SJCRH30 (cell line): ENCODE measurements at regions not wholly inside any gene's neighbourhood (a gene's known extent, or its start where the extent isn't known, plus 50 kb on each side); places are given as distances from the start of the nearest gene placed in this dataset.
A peak's percentile ranks its signal among the peaks of the same experiment; 100 is the strongest.
"Not testable (repeated sequence)": the region's sequence is repeated elsewhere in the genome, so short reads cannot be mapped to it uniquely, and the experiment has no call there.

Experiments
- DNase-seq, 2 experiments: peaks; one replicate each; pipeline ENCODE4 v3.0.0-alpha.2; 2015 to 2020
- H3K27ac ChIP-seq: fragments of 250-450 bp; sonication (Bioruptor Pico); 2 replicates; pipeline ENCODE4 v1.5.1; 2020; ENCODE audit warnings: mild to moderate bottlenecking, moderate library complexity
- H3K27me3 ChIP-seq: fragments of 250-450 bp; sonication (Bioruptor Pico); 2 replicates; pipeline ENCODE4 v1.5.1; 2020; ENCODE audit warnings: mild to moderate bottlenecking, moderate library complexity
- H3K36me3 ChIP-seq: fragments of 250-450 bp; sonication (Bioruptor Pico); 2 replicates; pipeline ENCODE4 v1.5.1; 2020; ENCODE audit warnings: mild to moderate bottlenecking, moderate library complexity
- H3K4me1 ChIP-seq: fragments of 250-450 bp; sonication (Bioruptor Pico); 2 replicates; pipeline ENCODE4 v1.5.1; 2020; ENCODE audit warnings: mild to moderate bottlenecking, moderate library complexity
- H3K4me3 ChIP-seq: fragments of 250-450 bp; sonication (Bioruptor Pico); 2 replicates; pipeline ENCODE4 v1.5.1; 2020; ENCODE audit warnings: mild to moderate bottlenecking, moderate library complexity
- H3K9me3 ChIP-seq: fragments of 250-450 bp; sonication (Bioruptor Pico); replicated peaks from 2 replicates; pipeline ENCODE4 v1.5.1; 2020; ENCODE audit warnings: mild to moderate bottlenecking, moderate library complexity

DNA sequence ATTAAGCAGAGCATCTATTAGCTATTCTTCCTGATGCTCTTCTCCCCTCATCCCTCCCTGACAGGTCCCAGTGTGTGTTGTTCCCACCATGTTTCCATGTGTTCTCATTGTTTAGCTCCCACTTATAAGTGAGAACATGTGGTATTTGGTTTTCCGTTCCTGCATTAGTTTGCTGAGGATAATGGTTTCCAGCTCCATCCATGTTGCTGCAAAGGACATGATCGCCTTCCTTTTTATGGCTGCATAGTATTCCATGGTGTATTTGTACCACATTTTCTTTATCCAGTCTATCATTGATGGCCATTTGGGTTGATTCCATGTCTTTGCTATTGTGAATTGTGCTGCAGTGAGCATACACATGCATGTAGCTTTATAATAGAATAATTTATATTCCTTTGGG lies 287.9 kb upstream of the FZD8 start:
- not testable (repeated sequence) for H3K36me3 ChIP-seq, DNase-seq

DNA sequence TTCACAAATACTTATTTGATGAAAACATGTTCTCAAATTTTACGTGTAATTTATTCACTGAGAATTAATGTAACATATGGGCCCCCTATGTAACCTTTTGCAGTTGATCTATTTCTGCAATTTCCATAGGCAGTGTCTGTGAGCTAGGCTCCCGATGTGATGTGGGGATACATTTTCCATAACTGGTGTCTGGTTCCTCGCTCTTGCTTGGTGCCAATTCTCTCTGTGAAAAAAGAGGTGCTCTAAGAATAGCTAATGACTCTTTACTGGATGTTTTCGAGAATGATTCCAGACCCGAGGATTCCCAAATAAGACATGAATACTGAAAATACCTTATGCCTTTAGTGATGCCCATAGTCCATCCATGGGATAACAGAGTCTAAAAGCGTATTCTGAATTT lies 286.7 kb upstream of the FZD8 start:
- Histone ChIP-seq H3K9me3 (no peaks in the 10 kb centered on the region), H3K4me1 (peaks cover 24% of the 10 kb centered on the region)

More for the DNA sequence above, 287.9 kb upstream of the FZD8 start:
- not testable (repeated sequence) for H3K27me3 ChIP-seq, H3K27ac ChIP-seq, H3K4me3 ChIP-seq, H3K9me3 ChIP-seq
- peaks cover 27% of the 10 kb centered on the region for H3K4me1 ChIP-seq

DNA sequence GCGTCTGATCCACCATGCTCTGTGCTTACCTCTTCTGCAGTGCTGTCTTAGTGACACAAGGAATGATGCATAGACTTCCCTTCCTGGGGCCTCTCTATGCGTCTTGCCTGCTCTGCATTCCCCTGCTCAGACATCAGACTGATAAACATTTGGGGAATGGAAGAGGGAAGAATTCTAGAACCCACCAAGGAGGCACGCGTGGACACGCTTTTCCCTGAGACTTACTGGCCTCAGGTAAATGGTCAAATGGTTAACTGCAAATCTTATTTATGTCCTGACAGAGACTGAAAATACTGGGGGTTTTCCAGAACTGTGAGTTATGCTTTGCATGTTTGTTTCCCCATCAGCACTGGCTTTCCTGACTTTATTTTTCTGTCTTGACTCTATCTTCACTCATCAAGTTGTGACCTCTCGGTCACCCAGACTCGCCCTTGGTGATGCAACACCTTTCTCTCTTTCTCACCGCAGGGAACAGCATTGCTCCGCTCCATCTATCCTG lies 285.9 kb upstream of the FZD8 start:
- H3K9me3 ChIP-seq = no peaks in the 10 kb centered on the region
- H3K27me3 ChIP-seq = no peaks in the 10 kb centered on the region
- no peak overlapping the region for H3K27ac ChIP-seq
- H3K4me3 ChIP-seq = no peak overlapping the region
- H3K4me1 ChIP-seq = peaks cover 22% of the 10 kb centered on the region
- DNase-seq = no peak
- no peaks in the 10 kb centered on the region for H3K36me3 ChIP-seq

More for the DNA sequence above, 286.7 kb upstream of the FZD8 start:
- Histone ChIP-seq H3K4me3 (no peak overlapping the region), H3K36me3 (no peaks in the 10 kb centered on the region), H3K27ac (no peak overlapping the region), H3K27me3 (no peaks in the 10 kb centered on the region)
- no peak for DNase-seq

DNA sequence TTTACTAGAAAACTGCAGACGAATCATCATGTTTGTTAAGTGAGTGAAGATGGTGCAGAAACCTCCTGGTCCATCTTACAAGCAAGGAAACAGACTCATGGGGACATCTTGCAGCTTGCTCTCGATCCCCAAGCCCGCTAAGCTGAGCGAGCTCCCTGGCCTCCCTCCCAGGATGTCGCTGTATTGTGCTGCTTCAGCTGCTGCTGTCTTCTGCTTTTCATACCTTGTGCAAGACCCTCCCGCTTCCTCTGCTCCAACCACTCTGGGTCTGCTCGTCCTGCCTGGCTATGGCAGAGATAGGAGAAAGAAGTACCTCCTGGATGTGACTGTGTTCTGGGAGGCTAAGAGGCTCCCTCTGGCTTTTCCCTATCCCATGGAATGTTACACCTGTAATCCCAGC lies 285.2 kb upstream of the FZD8 start:
- DNase-seq = no peak
- Histone ChIP-seq H3K4me1 (peaks cover 27% of the 10 kb centered on the region), H3K27ac (no peak overlapping the region), H3K4me3 (no peak overlapping the region), H3K36me3 (no peaks in the 10 kb centered on the region), H3K9me3 (no peaks in the 10 kb centered on the region), H3K27me3 (no peaks in the 10 kb centered on the region)

DNA sequence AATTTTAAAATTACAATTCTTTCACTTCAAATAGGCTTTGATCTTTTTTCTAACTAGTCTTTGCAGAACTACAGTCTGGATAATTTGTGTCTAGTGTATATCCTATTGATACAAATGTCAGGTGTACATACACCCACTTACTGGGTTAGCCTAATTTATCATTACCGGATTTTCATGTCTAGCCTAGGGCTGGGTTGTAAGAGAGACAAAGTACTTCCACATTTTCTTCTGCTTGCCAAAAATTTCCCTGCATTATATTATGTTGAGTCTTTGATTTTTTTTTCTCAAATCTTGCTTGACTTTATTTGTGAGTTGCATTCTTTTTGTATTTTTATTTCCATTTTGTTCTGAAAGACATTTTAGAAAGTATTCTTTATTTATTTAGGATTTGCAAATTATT lies 284.8 kb upstream of the FZD8 start:
- H3K27me3 ChIP-seq = no peaks in the 10 kb centered on the region
- no peak for DNase-seq
- no peaks in the 10 kb centered on the region for H3K36me3 ChIP-seq
- H3K9me3 ChIP-seq = no peaks in the 10 kb centered on the region
- H3K4me1 ChIP-seq = peaks cover 29% of the 10 kb centered on the region
- no peak overlapping the region for H3K4me3 ChIP-seq
- no peak overlapping the region for H3K27ac ChIP-seq

DNA sequence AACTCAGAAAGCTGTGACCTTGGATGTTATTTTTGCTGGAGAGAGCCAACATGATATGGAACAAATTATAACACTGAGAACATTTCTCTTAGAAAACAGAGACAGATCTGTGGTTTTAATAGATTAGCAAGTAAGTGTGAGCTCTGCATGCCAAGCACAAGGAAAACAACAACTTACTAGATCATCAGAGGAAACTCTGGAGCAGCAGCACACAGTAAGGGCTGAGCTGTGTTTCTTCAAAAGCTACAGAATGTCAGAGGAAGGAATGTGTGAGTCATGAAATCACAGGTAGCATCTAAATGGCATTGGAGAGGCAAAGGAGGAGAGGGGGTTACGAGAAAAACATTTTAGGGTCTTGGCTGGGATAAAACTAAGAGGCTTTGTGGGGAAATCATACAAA lies 283.4 kb upstream of the FZD8 start:
- H3K4me1 ChIP-seq = peaks cover 29% of the 10 kb centered on the region
- H3K4me3 ChIP-seq = no peak overlapping the region
- no peaks in the 10 kb centered on the region for H3K36me3 ChIP-seq
- no peak for DNase-seq
- H3K9me3 ChIP-seq = no peaks in the 10 kb centered on the region
- H3K27ac ChIP-seq = no peak overlapping the region
- no peaks in the 10 kb centered on the region for H3K27me3 ChIP-seq

DNA sequence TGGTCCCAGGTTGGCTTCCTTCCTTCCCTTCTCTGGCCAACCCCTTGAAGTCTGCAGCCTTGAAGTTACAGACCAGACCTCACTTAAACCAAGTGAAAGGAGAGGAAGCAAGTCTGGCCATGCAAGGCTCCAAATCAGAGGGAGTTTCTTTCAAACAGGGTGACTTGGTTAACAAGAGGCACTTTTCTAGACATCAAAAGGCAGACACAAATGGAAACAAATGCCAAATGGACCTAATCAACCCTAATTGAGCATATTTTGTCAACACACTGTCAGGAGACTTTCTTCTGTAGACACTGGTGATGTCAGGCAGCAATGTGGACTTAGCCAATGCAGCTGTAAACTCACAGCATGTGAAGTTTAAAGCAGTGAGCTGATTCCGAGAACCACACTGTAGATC lies 282.7 kb upstream of the FZD8 start:
- Histone ChIP-seq H3K27me3 (no peaks in the 10 kb centered on the region), H3K4me3 (no peak overlapping the region), H3K36me3 (no peaks in the 10 kb centered on the region), H3K4me1 (peaks cover 29% of the 10 kb centered on the region), H3K9me3 (no peaks in the 10 kb centered on the region), H3K27ac (no peak overlapping the region)
- DNase-seq = no peak

DNA sequence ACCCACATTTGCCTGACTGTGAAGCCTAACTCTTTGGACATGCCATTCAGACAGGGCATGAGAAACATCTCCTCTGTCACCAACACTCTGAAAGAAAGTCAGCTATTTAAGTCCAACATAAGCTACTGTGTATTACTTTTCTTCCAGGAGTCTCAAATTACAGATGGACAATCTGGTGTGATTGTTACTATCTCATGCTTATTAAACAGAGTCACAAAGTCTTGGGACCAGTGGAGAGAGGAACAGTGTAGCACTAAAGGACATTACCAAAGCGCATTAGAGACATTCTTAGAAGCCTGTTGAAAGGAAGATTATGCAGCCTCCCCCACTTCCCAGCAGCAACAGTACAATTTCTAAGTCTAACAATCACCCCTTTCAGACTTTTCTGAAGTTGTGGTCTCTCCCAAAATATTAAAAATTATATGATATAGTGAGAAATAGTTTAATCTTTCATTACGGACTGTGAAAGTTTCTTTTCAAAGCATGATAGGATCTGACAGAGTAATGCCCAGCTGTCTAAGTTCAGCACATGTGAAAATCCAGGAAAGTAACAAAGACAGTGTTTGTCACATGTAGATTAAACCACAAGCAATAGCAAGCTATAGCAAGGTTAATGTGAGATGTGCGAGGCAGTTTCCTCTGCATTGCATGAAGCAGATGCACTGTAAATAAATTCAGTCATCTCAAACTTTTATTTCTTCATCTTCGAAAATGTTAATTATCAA lies 280.9 kb upstream of the FZD8 start:
- no peaks in the 10 kb centered on the region for H3K9me3 ChIP-seq
- DNase-seq = peak in 1 of 2 experiments; percentile 55

DNA sequence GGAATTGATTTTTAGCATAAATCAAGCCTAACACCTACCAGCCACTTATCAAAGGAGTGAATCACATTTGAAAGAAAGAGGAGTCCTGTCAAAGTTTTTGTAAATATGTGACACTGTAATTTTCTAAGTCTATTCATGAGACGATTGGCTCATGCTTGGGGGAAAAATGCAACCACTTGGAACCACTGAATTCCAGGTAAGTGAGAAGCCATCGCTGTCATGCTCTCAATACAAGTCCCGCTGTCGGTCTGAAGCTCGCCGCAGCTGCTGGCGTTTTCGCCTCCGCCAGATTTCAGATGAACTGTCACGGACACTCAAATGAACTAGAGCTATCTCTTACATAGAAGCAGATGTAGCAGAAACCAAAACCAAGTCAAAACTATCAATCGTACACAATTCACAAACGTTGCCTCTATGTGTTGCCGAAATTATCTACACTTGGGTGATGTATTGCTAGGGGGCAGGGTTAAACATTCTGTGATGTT lies 279.8 kb upstream of the FZD8 start:
- Histone ChIP-seq H3K27me3 (no peaks in the 10 kb centered on the region), H3K4me3 (peak overlapping the region; percentile 25; the same call in 1 of the 2 replicates), H3K4me1 (peaks cover 29% of the 10 kb centered on the region), H3K9me3 (no peaks in the 10 kb centered on the region), H3K36me3 (no peaks in the 10 kb centered on the region), H3K27ac (peak overlapping the region; percentile 48)
- peak in 1 of 2 experiments; percentile 34 for DNase-seq

More for the DNA sequence above, 280.9 kb upstream of the FZD8 start:
- Histone ChIP-seq H3K27me3 (no peaks in the 10 kb centered on the region), H3K4me3 (no peak overlapping the region), H3K4me1 (peaks cover 29% of the 10 kb centered on the region), H3K27ac (peak overlapping the region; percentile 48), H3K36me3 (no peaks in the 10 kb centered on the region)

DNA sequence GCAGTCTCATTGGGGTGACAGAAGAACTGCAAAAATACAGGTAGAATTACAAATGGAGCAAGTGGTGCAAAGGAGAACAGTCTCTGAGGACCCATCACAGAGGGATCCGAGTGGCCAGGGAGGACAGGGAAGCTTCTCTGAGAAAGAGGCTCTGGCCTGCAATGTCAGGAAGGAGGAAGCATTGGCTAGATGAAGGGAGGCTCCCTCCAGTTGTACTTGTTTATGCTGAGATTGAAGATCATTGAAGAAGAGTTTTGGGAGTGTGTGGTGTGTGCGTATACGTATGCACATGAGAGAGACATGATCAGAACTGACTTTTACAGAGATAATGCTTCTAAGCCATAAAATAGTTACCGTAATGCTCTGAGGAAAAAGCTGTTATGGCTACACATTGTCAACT lies 274.7 kb upstream of the FZD8 start:
- DNase-seq = no peak
- H3K27me3 ChIP-seq = no peaks in the 10 kb centered on the region
- no peaks in the 10 kb centered on the region for H3K36me3 ChIP-seq
- no peaks in the 10 kb centered on the region for H3K9me3 ChIP-seq
- H3K4me1 ChIP-seq = no peaks in the 10 kb centered on the region; the same call in 1 of the 2 replicates
- H3K4me3 ChIP-seq = no peak overlapping the region
- no peak overlapping the region for H3K27ac ChIP-seq

DNA sequence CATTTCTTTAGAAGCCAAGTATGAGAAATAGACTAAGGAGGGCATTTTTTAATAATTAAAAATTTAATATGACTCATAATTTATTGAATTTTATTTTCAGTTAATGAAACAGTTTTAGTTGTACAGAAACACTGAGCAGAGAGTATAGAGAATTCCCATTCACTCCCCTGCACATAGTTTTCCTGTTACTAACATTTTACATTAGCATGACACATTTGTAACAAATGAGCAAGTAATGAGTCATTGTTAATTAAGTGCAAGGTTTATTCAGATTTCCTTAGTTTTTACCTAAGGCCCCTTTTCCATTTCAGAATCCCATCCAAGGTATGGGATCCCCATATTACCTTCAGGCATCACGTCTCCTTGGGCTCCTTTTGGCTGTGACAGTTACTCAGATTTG lies 271.5 kb upstream of the FZD8 start:
- no peaks in the 10 kb centered on the region for H3K27me3 ChIP-seq

DNA sequence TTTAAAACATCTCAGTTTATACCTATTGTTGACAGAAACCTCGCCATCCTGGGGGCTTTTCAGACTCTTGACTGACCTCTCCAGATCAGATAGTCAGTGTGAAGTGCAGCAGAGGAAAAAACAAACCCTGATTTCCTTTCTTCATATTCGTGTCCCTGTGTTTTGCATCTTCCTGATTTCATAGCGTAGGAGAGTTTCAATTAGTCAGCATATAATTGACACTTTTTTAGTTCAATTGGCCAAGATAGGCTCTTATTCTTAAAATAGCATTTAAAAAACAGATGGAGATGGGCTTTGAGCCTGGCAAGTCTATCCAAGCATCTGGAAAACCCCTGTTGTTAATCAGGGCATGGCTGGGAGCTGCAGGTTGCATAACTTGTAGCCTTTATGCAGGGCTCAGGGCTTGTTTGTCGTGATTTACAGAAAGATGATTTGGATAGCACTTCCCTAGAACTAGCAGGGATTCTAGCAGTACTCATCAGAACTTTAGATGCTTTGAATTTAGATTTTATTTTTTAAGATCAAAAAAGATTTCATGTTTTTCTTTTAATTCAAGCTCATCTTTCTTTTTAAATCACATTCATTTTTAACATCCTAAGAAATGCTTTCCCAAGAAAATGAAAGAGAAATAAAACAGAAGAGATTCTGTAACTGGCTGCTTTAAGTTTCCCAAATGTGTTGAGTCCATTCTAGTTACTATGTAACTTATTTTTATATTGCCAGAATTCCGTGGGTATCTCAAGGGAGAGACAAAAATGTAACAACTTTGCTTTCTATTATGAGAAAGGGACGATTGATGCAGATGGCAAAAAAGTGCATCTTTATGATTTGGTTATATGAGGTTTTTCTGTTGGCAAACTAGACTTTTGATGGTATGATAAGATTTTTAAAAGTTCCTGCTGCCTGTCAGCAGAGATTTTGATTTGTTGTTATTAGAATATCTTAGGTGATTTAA lies 270.8 kb upstream of the FZD8 start:
- Histone ChIP-seq H3K36me3 (no peaks in the 10 kb centered on the region), H3K4me3 (no peak overlapping the region), H3K27me3 (no peaks in the 10 kb centered on the region), H3K27ac (no peak overlapping the region), H3K4me1 (no peaks in the 10 kb centered on the region; the same call in 1 of the 2 replicates), H3K9me3 (no peaks in the 10 kb centered on the region)
- DNase-seq = no peak

More for the DNA sequence above, 271.5 kb upstream of the FZD8 start:
- H3K27ac ChIP-seq = no peak overlapping the region
- H3K4me3 ChIP-seq = no peak overlapping the region
- H3K9me3 ChIP-seq = no peaks in the 10 kb centered on the region
- no peaks in the 10 kb centered on the region for H3K36me3 ChIP-seq
- H3K4me1 ChIP-seq = no peaks in the 10 kb centered on the region; the same call in 1 of the 2 replicates
- no peak for DNase-seq

DNA sequence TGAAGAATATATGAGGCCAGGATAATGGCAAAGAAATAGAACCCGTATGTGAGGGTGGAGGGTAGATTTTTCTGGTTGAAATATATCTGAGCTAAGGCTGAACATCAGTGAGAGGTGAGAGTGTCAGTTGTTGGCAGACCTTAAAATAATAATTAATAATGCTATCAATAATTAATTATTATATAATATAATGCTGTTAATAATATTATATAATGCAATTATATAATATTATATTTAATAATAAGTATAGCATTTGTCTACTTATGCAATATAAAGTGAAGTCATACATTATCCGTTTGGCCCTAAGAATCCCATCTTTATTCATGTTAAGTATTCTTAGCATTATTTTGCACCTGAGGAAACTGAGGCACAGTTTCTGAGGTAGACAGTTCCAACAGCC lies 269.9 kb upstream of the FZD8 start:
- Histone ChIP-seq H3K4me3 (no peak overlapping the region), H3K9me3 (no peaks in the 10 kb centered on the region), H3K27ac (no peak overlapping the region), H3K27me3 (no peaks in the 10 kb centered on the region), H3K4me1 (no peaks in the 10 kb centered on the region; the same call in 1 of the 2 replicates), H3K36me3 (no peaks in the 10 kb centered on the region)
- no peak for DNase-seq

DNA sequence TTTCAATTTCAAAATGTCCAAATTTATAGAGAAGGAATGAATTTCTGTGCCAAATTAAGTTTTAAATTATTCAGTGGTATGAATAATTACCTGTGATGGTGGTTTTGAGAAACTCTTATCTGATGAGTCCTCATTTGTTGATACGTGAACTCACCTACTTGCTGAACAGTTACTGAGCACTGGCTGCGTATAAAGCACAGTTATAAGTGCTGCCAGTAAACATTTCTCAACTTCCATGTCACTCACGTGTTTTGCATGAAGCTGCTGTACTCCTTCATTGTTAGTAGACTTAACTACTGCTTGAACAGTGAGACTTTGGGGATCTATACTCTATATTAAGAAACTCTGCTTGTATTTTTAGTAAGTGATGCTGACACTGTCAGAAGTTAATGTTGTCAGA lies 269.1 kb upstream of the FZD8 start:
- H3K27me3 ChIP-seq = no peaks in the 10 kb centered on the region
- H3K36me3 ChIP-seq = no peaks in the 10 kb centered on the region
- DNase-seq = no peak
- H3K27ac ChIP-seq = no peak overlapping the region
- H3K4me3 ChIP-seq = no peak overlapping the region
- H3K9me3 ChIP-seq = no peaks in the 10 kb centered on the region
- H3K4me1 ChIP-seq = no peaks in the 10 kb centered on the region; the same call in 1 of the 2 replicates

DNA sequence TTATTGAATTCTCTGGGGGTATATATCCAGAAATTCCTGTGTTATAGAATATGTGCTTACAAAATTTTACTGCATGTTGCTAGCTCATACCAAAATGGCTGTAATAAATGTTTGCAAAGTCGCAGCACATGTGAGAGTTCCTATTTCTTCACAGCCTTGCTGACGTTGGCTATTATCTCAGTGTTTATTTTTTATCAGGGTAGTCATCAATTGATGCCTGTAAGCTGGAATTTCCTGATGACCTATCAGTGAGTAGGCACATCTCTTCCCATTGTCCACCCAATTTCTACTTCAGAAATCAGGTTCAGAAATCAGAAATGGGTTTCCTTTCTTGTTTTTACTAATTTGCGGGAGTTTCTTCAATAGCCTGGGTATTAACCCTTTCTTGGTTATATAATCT lies 268.1 kb upstream of the FZD8 start:
- no peak overlapping the region for H3K4me3 ChIP-seq
- H3K27ac ChIP-seq = no peak overlapping the region
- H3K36me3 ChIP-seq = no peaks in the 10 kb centered on the region
- no peak for DNase-seq
- H3K27me3 ChIP-seq = no peaks in the 10 kb centered on the region
- H3K4me1 ChIP-seq = no peaks in the 10 kb centered on the region; the same call in 1 of the 2 replicates
- no peaks in the 10 kb centered on the region for H3K9me3 ChIP-seq
